Epithelial cell of prostate (primary cell): ENCODE measurements at regions not wholly inside any gene's neighbourhood (a gene's known extent, or its start where the extent isn't known, plus 50 kb on each side); places are given as distances from the start of the nearest gene placed in this dataset.

Experiments used
- DNase-seq: peaks from one replicate; pipeline ENCODE4 v3.0.0-alpha.2; 2011; ENCODE audit warnings: low read depth, low spot score
- H3K27ac ChIP-seq: fragments of 450-650 bp; 2 replicates; pipeline ENCODE4 v1.5.1; 2017; ENCODE audit warnings: mild to moderate bottlenecking

DNA sequence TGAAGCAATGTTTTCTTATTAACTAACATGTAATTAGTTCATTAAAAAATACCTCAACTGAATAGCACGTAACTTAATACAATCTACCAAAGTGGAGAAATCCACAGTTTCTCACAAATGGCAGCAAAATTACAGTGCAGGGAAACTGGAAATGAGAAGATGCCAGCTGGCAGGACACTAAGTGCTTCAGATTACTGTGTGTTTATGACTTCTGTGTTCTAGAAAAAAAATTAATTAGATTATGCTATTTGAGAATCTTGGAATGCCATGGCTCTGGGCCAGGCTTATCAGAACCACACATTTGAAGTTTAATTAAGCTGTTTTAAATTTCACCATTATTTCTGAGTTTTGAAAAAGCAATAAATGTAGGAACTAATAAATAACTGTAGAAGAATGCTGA, 357.6 kb downstream of the TGFB2 start:
- DNase-seq = no peak

DNA sequence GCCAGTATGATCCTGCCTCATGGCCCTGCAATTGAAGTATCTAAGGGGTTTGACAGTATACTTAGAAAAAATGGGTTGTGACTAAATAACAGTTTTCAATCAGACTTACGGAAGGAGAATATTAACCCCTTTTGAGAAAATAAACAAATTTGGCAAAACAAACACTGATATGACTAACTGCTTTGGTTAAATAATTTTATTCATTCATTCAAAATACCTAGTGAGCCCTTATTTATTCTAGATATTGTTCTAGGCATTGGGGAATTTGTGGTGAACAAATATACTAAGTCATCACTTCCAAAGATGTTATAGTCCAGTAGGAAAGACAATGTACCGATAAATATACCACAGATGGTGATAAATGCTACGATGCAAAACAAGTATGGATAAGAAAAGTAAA, 358.7 kb downstream of the TGFB2 start:
- H3K27ac ChIP-seq = no peak overlapping the region
- DNase-seq = no peak

More for the DNA sequence above, 357.6 kb downstream of the TGFB2 start:
- no peak overlapping the region for H3K27ac ChIP-seq

DNA sequence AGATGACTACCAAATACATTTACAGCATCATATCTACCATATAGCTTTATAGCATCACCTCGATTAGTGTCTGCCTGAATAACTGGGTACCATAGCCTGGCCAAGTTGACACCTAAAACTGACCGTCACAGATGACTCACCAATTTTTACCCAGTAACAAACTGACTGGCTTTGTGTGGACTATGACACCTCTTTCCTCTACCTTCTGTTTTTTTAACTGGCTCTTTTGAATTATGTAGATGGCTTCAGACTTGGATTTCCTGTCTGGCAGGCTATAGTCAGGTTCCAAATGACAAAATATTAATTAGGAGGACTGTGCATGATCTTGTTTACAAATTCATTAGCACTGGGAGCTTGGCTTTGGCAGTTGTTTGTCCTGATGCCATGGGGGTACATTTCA, 360.3 kb downstream of the TGFB2 start:
- peak; percentile 41 for DNase-seq
- peak overlapping the region; percentile 98 for H3K27ac ChIP-seq

DNA sequence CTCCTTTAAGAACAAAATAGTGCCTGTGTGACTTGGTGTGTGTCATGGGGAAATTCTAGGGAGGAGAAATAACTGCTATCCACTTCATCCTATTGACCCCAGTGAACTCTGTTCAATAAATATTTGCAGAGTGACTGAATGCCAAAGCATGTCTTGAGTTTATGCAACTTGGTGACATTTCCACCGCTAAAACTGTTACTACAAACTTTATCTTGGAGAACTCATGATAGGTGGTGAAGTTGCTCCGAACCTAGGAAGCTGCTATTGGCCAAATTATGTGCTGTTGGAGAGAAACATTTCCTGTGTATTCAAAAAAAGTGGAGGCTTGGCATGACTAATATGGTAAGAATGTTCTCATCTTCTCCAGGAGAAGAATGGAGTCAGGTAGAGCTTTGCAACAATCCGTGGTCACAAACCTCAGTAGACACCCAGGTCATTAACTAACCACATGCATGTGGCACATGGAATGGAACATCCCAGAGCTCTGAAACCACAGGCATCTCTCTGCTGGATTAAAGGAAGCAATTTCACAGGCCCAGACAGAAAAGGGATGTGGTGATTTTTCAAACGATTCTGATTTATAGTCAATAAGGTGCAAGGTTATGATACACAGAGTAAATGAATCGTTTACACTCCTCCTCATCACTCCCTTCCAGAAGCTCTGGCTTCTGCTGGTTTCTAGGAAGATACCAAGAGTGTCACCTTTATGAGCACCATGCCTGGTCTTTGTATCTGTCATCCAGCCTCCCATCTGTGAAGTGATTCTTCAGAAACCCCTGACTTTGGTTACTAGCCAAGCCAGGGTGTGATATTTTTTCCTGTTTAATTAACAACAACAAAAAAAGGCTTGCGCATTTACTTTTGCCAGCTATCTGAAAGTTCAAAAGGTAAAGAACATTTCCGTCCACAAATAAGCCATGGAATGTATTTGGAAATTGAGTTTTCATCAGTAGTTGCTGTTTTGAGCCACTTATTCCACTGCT, 361.1 kb downstream of the TGFB2 start:
- peak; percentile 95 for DNase-seq
- peak overlapping the region; percentile 98 for H3K27ac ChIP-seq

DNA sequence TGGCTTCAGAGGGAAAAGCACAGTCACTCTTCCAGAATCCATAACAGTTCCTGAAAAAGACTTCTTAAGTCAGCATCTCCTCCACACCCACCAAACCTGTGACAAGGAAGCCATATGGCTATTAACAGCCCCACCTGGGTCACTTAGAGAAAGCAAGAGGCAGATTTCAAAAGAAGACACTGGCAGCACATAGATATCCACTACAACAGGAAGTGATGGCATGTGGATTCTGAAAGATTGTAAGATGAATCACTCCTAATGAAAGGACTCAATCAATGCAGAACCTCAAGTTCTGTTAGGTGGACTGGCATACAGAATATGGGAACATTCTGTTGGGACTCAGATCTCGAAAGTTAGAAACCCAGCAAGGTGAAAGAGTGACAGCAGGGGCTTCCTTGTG, 365.9 kb downstream of the TGFB2 start:
- DNase-seq = no peak
- H3K27ac ChIP-seq = peak overlapping the region; percentile 80

DNA sequence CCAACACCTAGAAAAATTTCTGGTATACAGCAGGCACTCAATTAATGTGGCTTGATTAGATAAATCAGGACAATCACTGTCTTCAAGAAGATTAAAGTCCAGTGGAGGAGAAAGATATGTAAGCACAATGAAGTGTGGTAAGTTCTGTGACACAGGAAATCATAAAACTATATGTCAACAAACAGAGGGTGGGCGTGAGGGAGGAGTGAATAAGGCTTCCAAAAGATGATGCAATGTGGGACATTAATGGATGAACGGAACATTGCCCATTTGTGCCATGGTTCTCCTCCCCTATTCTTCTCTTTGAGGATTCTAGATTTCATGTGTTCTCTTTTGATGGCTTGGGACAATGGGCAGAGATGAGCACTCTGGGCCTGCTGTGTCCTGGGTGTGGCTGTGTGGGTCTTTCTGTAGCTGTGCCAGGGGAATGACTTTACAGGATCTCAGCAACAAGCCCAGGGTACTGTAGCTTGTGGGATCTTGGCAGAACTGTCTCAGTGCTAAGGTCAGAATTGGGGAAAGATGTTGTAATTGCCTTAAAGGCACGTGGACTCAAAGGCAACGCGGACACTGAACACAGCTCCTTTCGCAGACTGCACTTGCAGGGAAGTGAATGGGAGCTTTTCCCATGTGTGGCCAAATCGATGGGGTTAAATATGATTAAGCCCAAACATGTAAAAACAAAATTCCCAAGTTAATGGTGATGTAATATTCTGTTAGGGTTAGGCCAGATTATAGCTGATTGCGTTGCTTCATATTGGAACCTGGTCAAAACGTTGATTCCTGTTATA, 366.9 kb downstream of the TGFB2 start:
- no peak for DNase-seq
- peak overlapping the region; percentile 80 for H3K27ac ChIP-seq

DNA sequence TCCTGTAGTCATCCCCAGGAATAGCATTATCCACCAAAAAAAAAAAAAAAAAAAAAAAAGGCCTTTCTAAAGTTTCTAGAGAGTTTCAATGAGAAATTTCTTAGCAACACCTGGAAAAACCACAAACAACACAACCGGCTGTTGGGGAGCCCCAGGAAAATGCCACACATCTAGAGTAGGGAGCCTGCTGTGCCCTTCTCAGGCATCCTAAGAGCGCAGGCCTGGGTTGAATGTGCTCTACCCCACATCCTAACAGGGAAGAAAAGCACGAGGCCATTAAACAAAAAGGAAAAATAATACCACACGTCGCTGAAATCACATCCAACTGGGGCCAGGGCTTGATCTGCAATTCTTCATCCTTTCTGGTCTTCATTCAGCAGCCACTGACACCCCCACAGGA, 367.5 kb downstream of the TGFB2 start:
- DNase-seq = no peak
- H3K27ac ChIP-seq = peak overlapping the region; percentile 80

DNA sequence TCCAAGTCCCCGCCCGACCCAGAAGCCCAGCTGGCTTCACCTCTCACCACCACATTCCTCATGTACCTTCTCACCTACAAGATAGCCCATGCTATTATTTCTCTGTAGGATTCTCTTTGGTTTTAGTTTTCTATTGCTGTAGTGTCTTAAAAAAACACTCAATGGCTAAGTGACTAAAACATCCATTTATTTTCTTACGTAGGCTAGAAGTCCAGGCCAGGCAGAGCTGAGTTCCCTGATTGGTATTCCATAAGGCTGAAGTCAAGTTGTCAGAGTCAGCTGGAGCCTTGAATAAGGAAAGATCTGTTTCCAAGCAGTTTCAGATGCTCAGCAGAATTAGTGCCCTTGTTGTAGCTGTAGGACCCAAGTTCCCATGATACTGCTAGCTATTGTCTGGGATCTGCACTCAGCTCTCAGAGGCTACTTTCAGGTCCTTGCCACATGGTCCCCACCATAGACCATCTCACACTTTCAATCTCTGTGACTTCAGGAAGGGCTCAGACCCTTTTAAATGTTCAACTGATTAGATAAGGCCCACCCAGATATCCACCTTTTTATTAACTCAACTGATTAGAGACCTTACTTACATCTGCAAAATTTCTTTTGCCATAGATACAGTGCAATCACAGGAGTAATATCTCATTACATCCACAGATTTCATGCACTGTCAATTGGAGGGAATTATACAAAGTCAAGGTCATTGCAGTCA, 371.0 kb downstream of the TGFB2 start:
- no peak overlapping the region for H3K27ac ChIP-seq
- no peak for DNase-seq

DNA sequence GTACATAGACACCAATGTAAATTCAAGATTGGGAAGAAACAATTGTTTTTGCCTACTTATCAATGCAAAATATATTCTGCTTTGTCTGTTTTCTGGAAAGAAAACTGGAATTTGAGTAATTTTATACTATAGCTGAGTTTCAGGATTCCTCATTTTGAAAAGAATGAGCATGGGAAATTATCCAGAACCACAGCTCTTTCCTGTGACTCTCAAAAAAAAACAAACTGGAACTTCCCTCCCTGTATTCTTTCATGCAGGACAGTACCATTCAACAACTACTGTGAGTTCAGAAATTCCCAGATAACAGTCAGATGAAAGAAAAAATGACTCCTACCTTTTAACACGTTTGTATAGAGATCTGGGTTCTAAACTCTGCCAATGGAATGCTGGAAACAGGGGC, 372.4 kb downstream of the TGFB2 start:
- DNase-seq = no peak
- no peak overlapping the region for H3K27ac ChIP-seq

DNA sequence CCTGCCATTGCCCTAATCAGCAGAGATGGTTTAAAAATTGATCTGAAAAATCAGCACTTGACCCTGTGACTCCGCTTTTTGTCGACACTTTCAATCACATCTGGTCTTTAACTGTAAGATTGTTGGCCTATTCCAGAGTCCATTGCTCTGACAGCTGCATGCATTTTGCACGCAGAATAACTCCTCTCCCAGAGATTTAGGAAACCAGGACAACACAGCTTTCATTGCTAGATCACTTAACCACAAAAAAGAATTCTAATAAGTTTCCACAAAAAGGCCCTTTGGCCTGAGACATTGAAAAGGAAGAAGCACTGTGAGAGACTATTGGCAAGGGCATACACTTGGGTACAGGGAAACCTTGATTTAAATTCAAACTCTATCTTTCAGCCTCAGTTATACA, 373.1 kb downstream of the TGFB2 start:
- H3K27ac ChIP-seq = no peak overlapping the region
- DNase-seq = no peak

DNA sequence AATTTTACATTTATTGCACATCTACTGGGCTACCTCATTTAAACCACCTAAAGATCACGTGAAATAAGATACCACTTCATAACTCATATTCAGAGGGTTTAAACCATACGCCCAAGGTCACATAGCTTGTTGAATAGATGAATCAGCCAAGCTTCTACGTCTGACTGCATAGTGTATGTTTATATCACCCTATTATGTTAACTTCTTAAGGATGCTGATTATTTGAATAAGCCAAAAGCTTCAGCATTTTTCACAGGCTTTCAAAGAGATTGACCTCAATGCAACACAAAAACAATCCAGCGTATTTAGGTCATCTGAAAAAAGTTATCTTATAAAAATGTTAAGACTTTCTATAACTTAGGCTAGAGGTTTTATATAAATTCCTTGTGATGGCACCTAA, 373.8 kb downstream of the TGFB2 start:
- no peak for DNase-seq
- no peak overlapping the region for H3K27ac ChIP-seq

DNA sequence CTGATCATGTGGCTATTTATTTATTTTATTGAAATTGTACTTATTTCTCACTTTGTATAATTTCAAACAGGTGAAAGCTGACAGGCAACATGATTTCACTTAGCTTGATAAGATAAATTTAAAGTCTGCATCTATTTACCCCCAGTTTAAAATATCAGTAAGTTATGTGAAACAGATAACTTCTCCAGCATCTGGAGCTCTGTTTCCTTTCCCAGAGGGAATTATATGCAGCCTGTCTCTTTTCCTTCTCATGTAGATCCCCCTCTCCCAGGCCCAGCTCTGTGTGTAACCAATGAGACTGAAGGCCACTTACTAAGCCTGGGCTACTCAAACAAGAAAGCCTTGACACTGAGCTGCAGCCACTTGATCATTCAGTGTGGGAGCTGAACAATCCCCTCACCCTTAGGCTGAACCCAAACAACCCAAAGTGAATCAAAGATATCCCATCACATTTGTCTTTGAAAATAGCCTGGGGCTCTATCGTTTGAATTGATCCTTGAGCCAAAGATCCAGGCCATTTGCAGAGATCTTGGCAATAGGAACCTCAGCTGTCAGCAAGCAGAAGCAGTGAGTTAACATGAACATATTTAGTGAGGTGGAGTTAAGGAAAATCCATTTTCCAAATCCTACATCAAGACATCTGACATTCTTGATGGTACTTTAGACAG, 383.9 kb downstream of the TGFB2 start:
- no peak overlapping the region for H3K27ac ChIP-seq
- DNase-seq = no peak

DNA sequence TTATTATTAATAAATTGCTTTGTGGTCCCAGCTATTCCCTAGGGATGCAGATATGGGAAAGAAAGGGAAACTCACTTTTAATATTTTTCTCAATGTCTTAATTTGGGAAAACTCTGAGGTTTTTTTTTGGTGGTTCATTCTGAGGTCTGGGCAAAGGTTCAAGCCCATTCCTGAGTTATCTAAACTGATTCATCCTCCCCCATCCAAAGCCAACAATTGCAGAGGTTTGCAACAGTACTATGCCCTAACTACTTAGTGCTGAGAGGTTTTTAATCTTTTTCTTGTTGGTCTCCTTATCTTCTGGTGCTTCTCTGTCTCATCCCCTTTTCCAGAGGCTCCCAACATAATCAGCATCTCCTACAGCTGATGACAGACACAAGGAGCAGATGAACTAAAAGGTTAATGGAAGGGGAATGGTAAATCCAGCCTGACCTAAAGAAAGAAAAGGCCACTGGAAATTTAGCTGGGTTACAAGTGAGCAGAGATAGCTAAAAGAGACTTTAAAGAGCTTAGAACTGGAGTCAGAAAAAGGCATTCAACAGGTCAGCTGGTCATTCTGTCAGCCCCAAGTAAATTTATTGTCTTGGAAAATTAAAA, 390.4 kb downstream of the TGFB2 start:
- no peak for DNase-seq
- H3K27ac ChIP-seq = no peak overlapping the region

DNA sequence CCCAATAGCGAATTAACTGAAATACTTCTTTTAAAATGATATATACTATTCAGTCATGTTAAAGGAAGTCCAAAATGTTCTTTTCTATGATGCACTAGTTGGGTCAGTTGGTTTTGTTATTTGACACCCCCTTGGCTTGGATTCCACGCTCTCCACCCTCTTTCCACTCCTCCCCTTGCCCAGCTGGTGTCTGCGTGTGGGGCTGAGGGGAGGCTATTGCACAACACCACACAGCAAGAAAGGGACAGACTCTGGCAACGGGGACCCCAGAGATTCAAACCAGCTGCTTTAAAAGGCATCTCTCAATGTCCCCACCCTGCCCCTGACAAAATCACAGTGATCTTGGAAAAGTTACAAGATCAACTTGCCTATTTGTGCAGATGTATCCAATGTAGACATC, 394.3 kb downstream of the TGFB2 start:
- DNase-seq = no peak
- H3K27ac ChIP-seq = no peak overlapping the region

DNA sequence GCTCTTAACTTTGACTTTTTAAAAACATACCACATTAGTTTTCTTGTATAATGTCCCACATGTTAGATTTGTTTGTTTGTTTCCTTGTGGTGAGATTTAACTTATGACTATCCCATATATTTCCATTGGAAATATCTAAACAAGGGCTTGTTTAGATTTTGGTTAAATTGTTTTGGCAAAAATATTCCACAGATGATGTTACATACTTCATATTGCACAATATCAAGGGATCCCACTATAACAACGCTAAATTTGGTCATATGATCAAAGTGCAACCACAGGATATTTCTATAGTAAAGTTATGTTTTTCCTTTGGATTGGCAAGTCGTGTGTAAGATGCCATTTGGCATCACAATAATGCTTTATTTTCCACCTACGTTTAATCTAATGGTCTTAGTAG, 396.7 kb downstream of the TGFB2 start:
- H3K27ac ChIP-seq = no peak overlapping the region
- DNase-seq = no peak

DNA sequence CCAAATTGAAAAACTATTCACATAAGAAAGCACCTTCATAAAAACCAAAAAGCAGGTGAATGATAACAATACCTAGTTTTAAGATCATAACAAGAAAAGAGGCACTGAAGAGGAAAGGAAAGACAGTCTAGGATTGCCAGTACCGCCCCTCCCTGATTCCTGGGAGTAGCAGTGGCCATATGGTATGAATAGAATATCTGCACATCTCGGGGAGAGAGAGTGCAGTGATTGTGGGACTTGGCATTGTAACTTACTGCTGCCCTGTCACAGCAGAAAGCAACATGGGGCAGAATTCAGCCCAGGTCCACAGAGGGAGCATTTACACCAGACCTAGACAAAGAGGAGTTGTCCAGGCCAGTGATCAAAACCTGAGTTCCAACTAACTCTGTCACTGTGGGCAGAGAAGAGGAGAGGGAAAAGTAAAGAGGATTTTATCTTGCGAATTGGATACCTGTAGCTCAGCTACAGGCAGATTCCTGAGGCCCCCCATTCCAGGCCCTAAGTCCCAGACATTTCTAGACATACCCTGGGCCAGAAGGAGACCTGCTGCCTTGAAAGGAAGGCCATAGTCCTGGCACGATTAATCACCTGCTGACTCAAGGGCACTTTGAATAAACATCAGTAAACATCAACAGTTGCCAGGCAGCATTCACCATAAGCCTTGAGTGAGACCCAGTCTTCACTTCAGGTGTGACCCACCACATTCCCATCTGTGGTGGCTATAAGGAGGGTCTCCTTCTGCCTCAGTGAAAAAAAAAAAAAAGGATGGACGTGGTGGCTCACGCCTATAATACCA, 397.5 kb downstream of the TGFB2 start:
- H3K27ac ChIP-seq = no peak overlapping the region
- peak; percentile 48 for DNase-seq

DNA sequence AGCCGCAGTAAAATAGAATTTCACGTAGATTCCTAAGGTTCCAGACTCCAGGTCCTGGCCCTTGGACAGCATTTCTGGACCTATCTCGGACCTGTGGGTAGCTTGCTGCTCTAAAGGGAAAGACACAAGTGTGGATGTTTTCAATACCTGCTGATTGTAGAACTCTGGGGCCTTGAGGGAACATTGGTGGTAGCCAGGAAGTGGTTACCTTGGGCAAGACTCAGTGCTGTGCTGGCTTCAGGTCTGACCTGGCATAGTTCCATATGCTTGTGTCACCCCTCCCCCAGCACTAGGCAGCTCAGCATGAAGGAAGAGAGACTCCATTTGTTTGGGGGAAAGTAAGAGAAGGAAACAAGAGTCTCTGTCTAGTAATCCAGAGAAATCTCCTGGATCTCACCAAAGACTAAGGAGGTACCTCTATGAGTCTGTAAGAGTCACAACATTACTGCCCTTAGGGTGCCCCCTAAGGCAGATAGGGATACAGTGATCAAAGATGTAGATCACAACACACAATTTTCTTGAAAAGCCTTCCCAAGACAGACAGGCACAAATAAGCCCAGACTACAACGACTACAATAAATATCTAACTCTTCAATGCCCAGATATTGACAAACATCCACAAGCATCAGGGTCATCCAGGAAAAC, 398.8 kb downstream of the TGFB2 start:
- peak; percentile 6 for DNase-seq
- no peak overlapping the region for H3K27ac ChIP-seq

DNA sequence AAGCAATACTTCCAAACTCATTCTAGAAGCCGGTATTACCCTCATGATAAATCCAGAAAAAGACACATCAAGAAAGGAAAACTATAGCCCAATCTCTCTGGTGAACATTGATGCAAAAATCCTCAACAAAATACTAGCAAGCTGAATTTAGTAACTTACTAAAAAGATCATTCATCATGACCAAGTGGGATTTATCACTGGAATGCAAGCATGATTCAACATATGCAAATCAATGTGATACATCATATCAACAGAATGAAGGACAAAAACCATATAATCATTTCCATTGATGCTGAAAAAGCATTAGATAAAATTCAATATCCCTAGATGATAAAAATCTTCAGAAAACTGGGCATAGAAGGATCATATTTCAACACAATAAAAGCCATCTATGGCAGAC, 402.9 kb downstream of the TGFB2 start:
- H3K27ac ChIP-seq = no peak overlapping the region
- DNase-seq = no peak
